Endothelial cell of umbilical vein (primary cell): ENCODE measurements at regions not wholly inside any gene's neighbourhood (a gene's known extent, or its start where the extent isn't known, plus 50 kb on each side); places are given as distances from the start of the nearest gene placed in this dataset.

Experiments used
- CTCF ChIP-seq, 2 donors: IDR thresholded peaks; 1 replicate in 1 of 2; 2 replicates in 1 of 2; pipeline ENCODE4 v1.5.1; 2011; ENCODE audit warnings: low read length in 2 of 2, mild to moderate bottlenecking in 2 of 2, moderate library complexity in 2 of 2, control low read depth in 1 of 2, inconsistent platforms in 1 of 2, low read depth in 1 of 2; ENCODE audit not compliant: insufficient read depth in 1 of 2; ENCODE audit errors: extremely low read depth in 1 of 2
- MAX ChIP-seq: IDR thresholded peaks from 2 replicates; pipeline ENCODE4 v1.6.1; 2011; ENCODE audit not compliant: insufficient read depth, insufficient read length
- POLR2A ChIP-seq: IDR thresholded peaks from 2 replicates; pipeline ENCODE4 v1.6.1; 2012; ENCODE audit warnings: low read depth, mild to moderate bottlenecking, control low read depth, low read length
- POLR2AphosphoS5 ChIP-seq: IDR thresholded peaks from 2 replicates; pipeline ENCODE4 v1.6.1; 2012; ENCODE audit warnings: low read depth, mild to moderate bottlenecking, control low read depth, low read length, moderate library complexity; ENCODE audit not compliant: insufficient read depth

GRCh38 chr3:194758716-194759115 is 73.0 kb downstream of the FAM43A start:
- TF ChIP-seq CTCF (IDR thresholded peaks at IDR 0.05; ENCODE audit: extremely low read depth in 1 of 2, insufficient read depth in 1 of 2, low read depth in 1 of 2, low read length in 2 of 2) (no peak), POLR2A (no peak), POLR2AphosphoS5 (no peak), MAX (no peak)
